GM12878 (cell line): ENCODE measurements at regions not wholly inside any gene's neighbourhood (a gene's known extent, or its start where the extent isn't known, plus 50 kb on each side); places are given as distances from the start of the nearest gene placed in this dataset.

Source experiments
- ATAC-seq: fragments of 200-7000 bp; cut with Tn5 transposase; 3 replicates; pipeline ENCODE4 v1.9.1; 2020; ENCODE audit warnings: mild to moderate bottlenecking, moderate library complexity
- BruUV-seq: library from RNA; stranded (reverse); fragments of 400-500 nt; replicated peaks from 2 replicates; lab custom pipeline; 2021; lab: Mats Ljungman, UMichigan
- CTCF ChIA-PET: fragments of 300-600 bp; sonication (Branson Sonifier 250); formaldehyde crosslinking; extraction: SDS; loops from one replicate; lab custom pipeline; 2021; ENCODE audit warnings: inconsistent platforms; lab: Yijun Ruan, JAX
- POLR2A ChIA-PET: fragments of 350-600 bp; formaldehyde crosslinking; extraction: SDS; loops from one replicate; lab custom pipeline; 2021; ENCODE audit warnings: inconsistent platforms; lab: Charles Lee
- RAD21 ChIA-PET: fragments of 300-600 bp; sonication (Branson Sonifier 250); formaldehyde crosslinking; loops from one replicate; lab custom pipeline; 2023; ENCODE audit warnings: antibody characterized with exemption; ENCODE audit not compliant: unreplicated experiment; lab: Charles Lee
- SMC1A ChIA-PET: fragments of 300-600 bp; sonication (Branson Sonifier 250); formaldehyde crosslinking; loops from one replicate; lab custom pipeline; 2023; ENCODE audit not compliant: unreplicated experiment, uncharacterized antibody; lab: Charles Lee
- DNase-seq: peaks from one replicate; pipeline ENCODE4 v3.0.0-alpha.2; 2011; ENCODE audit warnings: low read depth, low spot score
- FAIRE-seq: peaks from 3 replicates; lab custom pipeline; 2011; peaks lifted over from hg19 to GRCh38; lab: Jason Lieb, UNC
- H2AFZ ChIP-seq: 2 replicates; pipeline ENCODE4 v1.6.0; 2011; ENCODE audit warnings: low read depth, low read length, control low read depth; ENCODE audit not compliant: control insufficient read depth
- H3K27ac ChIP-seq: 2 replicates; pipeline ENCODE4 v1.5.1; 2011; ENCODE audit warnings: control low read depth; ENCODE audit not compliant: control insufficient read depth, insufficient read depth
- H3K27me3 ChIP-seq, 2 experiments: replicated peaks in 1 of 2; 2 replicates each; pipeline versions ENCODE4 v1.6.0 to v1.6.1; 2011; ENCODE audit warnings: low read length in 1 of 2; ENCODE audit not compliant: control insufficient read depth in 2 of 2, insufficient read depth in 2 of 2
- H3K36me3 ChIP-seq, 2 experiments: 2 replicates each; pipeline ENCODE4 v1.5.1; 2011; ENCODE audit warnings: low read length in 1 of 2; ENCODE audit not compliant: control insufficient read depth in 2 of 2, insufficient read depth in 2 of 2
- H3K4me1 ChIP-seq: 2 replicates; pipeline ENCODE4 v1.6.1; 2011; ENCODE audit warnings: mild to moderate bottlenecking, low read length, moderate library complexity, mixed read lengths; ENCODE audit not compliant: control insufficient read depth, insufficient read depth
- H3K4me2 ChIP-seq: 2 replicates; pipeline ENCODE4 v1.6.0; 2011; ENCODE audit warnings: control low read depth; ENCODE audit not compliant: control insufficient read depth, insufficient read depth
- H3K4me3 ChIP-seq: fragments of 200-600 bp; sonication (generic); 2 replicates; pipeline ENCODE4 v1.5.1; 2016
- H3K79me2 ChIP-seq: 2 replicates; pipeline ENCODE4 v1.6.0; 2011; ENCODE audit warnings: low read length; ENCODE audit not compliant: control insufficient read depth, insufficient read depth
- H3K9ac ChIP-seq: 2 replicates; pipeline ENCODE4 v1.8.0; 2011; ENCODE audit warnings: low read length, control low read depth, mixed read lengths; ENCODE audit not compliant: control insufficient read depth, insufficient read depth
- H3K9me3 ChIP-seq: replicated peaks from 3 replicates; pipeline ENCODE4 v1.5.1; 2011; ENCODE audit warnings: mild to moderate bottlenecking, low read length; ENCODE audit not compliant: control insufficient read depth, insufficient read depth
- H4K20me1 ChIP-seq: 2 replicates; pipeline ENCODE4 v1.6.0; 2011; ENCODE audit not compliant: control insufficient read depth, insufficient read depth
- ATF2 ChIP-seq: IDR thresholded peaks from 2 replicates; pipeline ENCODE4 v1.6.1; 2012; ENCODE audit warnings: low read length, inconsistent platforms
- EGR1 ChIP-seq, 2 experiments: IDR thresholded peaks; 1 replicate in 1 of 2; 2 replicates in 1 of 2; pipeline ENCODE4 v1.6.1; 2011 to 2012; ENCODE audit warnings: low read depth in 2 of 2, low read length in 2 of 2, borderline replicate concordance in 1 of 2, mild to moderate bottlenecking in 1 of 2, moderate library complexity in 1 of 2
- ETV6 ChIP-seq, 2 experiments: fragments of 450-650 bp in 1 of 2; IDR thresholded peaks in 1 of 2; conservative IDR thresholded peaks in 1 of 2; 2 replicates each; pipeline ENCODE4 v1.6.1; 2014; ENCODE audit warnings: antibody characterized with exemption in 1 of 2, borderline replicate concordance in 1 of 2, low read depth in 1 of 2, mild to moderate bottlenecking in 1 of 2, moderate library complexity in 1 of 2
- HCFC1 ChIP-seq: fragments of 150-350 bp; IDR thresholded peaks from 2 replicates; pipeline ENCODE4 v1.6.1; 2014; ENCODE audit warnings: low read length
- IRF3 ChIP-seq: fragments of 450-650 bp; IDR thresholded peaks from 2 replicates; pipeline ENCODE4 v1.6.1; 2014; ENCODE audit warnings: mild to moderate bottlenecking
- NRF1 ChIP-seq: conservative IDR thresholded peaks from 2 replicates; pipeline ENCODE4 v1.6.1; 2011; ENCODE audit warnings: mild to moderate bottlenecking, low read depth, low read length, improper control_type of control experiment
- POLR2AphosphoS2 ChIP-seq: IDR thresholded peaks from 2 replicates; pipeline ENCODE4 v1.6.1; 2011; ENCODE audit warnings: low read depth, mild to moderate bottlenecking, low read length, improper control_type of control experiment, moderate library complexity
- RAD21 ChIP-seq: IDR thresholded peaks from 2 replicates; pipeline ENCODE4 v1.6.1; 2011; ENCODE audit warnings: mild to moderate bottlenecking, low read depth, low read length, moderate library complexity; ENCODE audit not compliant: insufficient read depth
- RFX5 ChIP-seq: IDR thresholded peaks from 2 replicates; pipeline ENCODE4 v1.6.1; 2011; ENCODE audit warnings: low read depth, low read length, improper control_type of control experiment
- SMAD1 ChIP-seq: fragments of 450-650 bp; IDR thresholded peaks from 2 replicates; pipeline ENCODE4 v1.6.1; 2018; ENCODE audit warnings: mild to moderate bottlenecking, low read depth; ENCODE audit not compliant: partially characterized antibody
- SMAD5 ChIP-seq: IDR thresholded peaks from 2 replicates; pipeline ENCODE4 v1.6.1; 2016; ENCODE audit warnings: antibody characterized with exemption, low read depth
- SP1 ChIP-seq: IDR thresholded peaks from one replicate; pipeline ENCODE4 v1.6.1; 2011; ENCODE audit warnings: low read depth, low read length
- TCF7 ChIP-seq: IDR thresholded peaks from 2 replicates; pipeline ENCODE4 v1.6.1; 2014; ENCODE audit warnings: antibody characterized with exemption, borderline replicate concordance
- ZNF217 ChIP-seq: fragments of 450-650 bp; IDR thresholded peaks from 2 replicates; pipeline ENCODE4 v1.6.1; 2017; ENCODE audit warnings: antibody characterized with exemption, mild to moderate bottlenecking
- ZNF274 ChIP-seq: IDR thresholded peaks from one replicate; pipeline ENCODE4 v1.8.0; 2011; ENCODE audit not compliant: insufficient read length, insufficient read depth
- WGBS: methylation state at CpG from one replicate; pipeline ENCODE4 v1.1.6; 2016; ENCODE audit warnings: low lambda C conversion rate; ENCODE audit not compliant: insufficient replicate concordance, insufficient coverage; ENCODE audit errors: missing lambda C conversion rate; 5-methylcytosine and 5-hydroxymethylcytosine counted together
- in situ Hi-C: fragments of 300-500 bp; cut with MboI; formaldehyde crosslinking; loops from 9 replicates; pipeline ENCODE4 v1.14.3; 2018; ENCODE audit warnings: mixed read lengths
- intact Hi-C: fragments of 100-400 bp; cut with micrococcal nuclease; formaldehyde crosslinking; loops from one replicate; pipeline ENCODE4 v1.14.2; 2022; ENCODE audit not compliant: unreplicated experiment
- TF ChIP-seq, protein P1 (sequence below): fragments of 450-650 bp; formaldehyde crosslinking; IDR thresholded peaks from 2 replicates; pipeline ENCODE4 v1.5.0; 2022; ENCODE audit warnings: mild to moderate bottlenecking, missing genetic modification characterization

- CTCF ChIA-PET: no interaction called here
These were observed 167.7 kb downstream of the VRK1 start for GRCh38 chr14:96964726-96965415.

More at GRCh38 chr14:96964726-96965415, 167.7 kb downstream of the VRK1 start:
- ChIA-PET POLR2A (no interaction called here), SMC1A (no interaction called here), RAD21 (no interaction called here)
- in situ Hi-C loops (no loop called here), intact Hi-C loops (no loop called here)
- no peaks in the 10 kb centered on the region for H3K4me1 ChIP-seq
- H3K27ac ChIP-seq: no peak overlapping the region
- no TSS peak for BruUV-seq
- H4K20me1 ChIP-seq: no peaks in the 10 kb centered on the region
- no peak overlapping the region for H3K4me2 ChIP-seq
- H3K9me3 ChIP-seq: no peaks in the 10 kb centered on the region
- TF ChIP-seq HCFC1: no peak
- no peak for TF ChIP-seq SP1
- TF ChIP-seq SMAD1: no peak
- no peak for TF ChIP-seq RFX5
- no peak for TF ChIP-seq SMAD5
- TF ChIP-seq POLR2AphosphoS2: no peak
- TF ChIP-seq, protein P1, sequence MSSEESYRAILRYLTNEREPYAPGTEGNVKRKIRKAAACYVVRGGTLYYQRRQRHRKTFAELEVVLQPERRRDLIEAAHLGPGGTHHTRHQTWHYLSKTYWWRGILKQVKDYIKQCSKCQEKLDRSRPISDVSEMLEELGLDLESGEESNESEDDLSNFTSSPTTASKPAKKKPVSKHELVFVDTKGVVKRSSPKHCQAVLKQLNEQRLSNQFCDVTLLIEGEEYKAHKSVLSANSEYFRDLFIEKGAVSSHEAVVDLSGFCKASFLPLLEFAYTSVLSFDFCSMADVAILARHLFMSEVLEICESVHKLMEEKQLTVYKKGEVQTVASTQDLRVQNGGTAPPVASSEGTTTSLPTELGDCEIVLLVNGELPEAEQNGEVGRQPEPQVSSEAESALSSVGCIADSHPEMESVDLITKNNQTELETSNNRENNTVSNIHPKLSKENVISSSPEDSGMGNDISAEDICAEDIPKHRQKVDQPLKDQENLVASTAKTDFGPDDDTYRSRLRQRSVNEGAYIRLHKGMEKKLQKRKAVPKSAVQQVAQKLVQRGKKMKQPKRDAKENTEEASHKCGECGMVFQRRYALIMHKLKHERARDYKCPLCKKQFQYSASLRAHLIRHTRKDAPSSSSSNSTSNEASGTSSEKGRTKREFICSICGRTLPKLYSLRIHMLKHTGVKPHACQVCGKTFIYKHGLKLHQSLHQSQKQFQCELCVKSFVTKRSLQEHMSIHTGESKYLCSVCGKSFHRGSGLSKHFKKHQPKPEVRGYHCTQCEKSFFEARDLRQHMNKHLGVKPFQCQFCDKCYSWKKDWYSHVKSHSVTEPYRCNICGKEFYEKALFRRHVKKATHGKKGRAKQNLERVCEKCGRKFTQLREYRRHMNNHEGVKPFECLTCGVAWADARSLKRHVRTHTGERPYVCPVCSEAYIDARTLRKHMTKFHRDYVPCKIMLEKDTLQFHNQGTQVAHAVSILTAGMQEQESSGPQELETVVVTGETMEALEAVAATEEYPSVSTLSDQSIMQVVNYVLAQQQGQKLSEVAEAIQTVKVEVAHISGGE (CRISPR knock-in tag): no peak
- no peak for TF ChIP-seq ETV6 (conservative IDR thresholded peaks at IDR 0.05 in 1 of 2, IDR thresholded peaks at IDR 0.05 in 1 of 2; ENCODE audit: borderline replicate concordance in 1 of 2, low read depth in 1 of 2)
- no peak for TF ChIP-seq ATF2
- no peak for TF ChIP-seq ZNF217
- TF ChIP-seq TCF7: no peak
- no peak for TF ChIP-seq EGR1 (IDR thresholded peaks at IDR 0.05; ENCODE audit: borderline replicate concordance in 1 of 2, low read depth in 2 of 2, low read length in 2 of 2)
- TF ChIP-seq ZNF274: no peak
- no peak for TF ChIP-seq NRF1
- TF ChIP-seq RAD21: no peak
- no peak for TF ChIP-seq IRF3
- FAIRE-seq (no peak), DNase-seq (no peak), ATAC-seq (no peak)
- H2AFZ ChIP-seq: no peak overlapping the region
- no peaks in the 10 kb centered on the region for H3K79me2 ChIP-seq
- H3K9ac ChIP-seq: no peak overlapping the region
- no peaks in the 10 kb centered on the region for H3K27me3 ChIP-seq
- H3K36me3 ChIP-seq: no peaks in the 10 kb centered on the region
- H3K4me3 ChIP-seq: no peak overlapping the region
- 90% methylated on average over 25 of the region's 25 CpGs for WGBS
